Erythroblast (primary cell): ENCODE measurements at regions not wholly inside any gene's neighbourhood (a gene's known extent, or its start where the extent isn't known, plus 50 kb on each side); places are given as distances from the start of the nearest gene placed in this dataset.

Experiments used
- GATA1 ChIP-seq: IDR thresholded peaks from 2 replicates; pipeline ENCODE4 v1.6.1; 2011; ENCODE audit warnings: low read depth, mild to moderate bottlenecking, control low read depth, low read length, moderate library complexity
- POLR2A ChIP-seq: IDR thresholded peaks from 2 replicates; pipeline ENCODE4 v1.6.1; 2011; ENCODE audit warnings: mild to moderate bottlenecking, low read length

DNA sequence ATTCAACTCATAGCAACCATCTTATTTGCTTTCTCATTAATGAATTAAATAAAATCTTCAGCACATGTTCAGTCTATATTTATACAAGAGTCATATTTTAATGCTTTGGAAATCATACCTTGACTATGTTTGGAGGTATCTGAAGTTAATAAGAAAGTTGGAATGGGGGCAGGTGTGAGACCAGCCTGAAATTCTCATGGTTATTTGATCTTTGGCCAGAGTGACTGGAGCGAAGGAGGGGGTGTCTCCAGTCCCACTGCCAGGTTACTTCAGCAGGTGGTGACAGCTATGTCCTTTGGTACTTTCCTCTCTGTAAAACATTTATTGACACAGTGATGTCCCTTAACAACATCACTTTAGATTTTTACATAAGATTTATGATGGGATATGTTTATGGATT, 318.1 kb upstream of the SGCD start:
- TF ChIP-seq POLR2A (no peak), GATA1 (no peak)
